Muscle of leg (tissue), 3 donors: ENCODE measurements at regions not wholly inside any gene's neighbourhood (a gene's known extent, or its start where the extent isn't known, plus 50 kb on each side); places are given as distances from the start of the nearest gene placed in this dataset.

Experiments used
- DNase-seq: peaks from one replicate; pipeline ENCODE4 v3.0.0; 2013
- H3K27ac ChIP-seq: one replicate; pipeline ENCODE4 v1.5.1; 2013; ENCODE audit warnings: mild to moderate bottlenecking, low read length, control low read depth
- H3K27me3 ChIP-seq: one replicate; pipeline ENCODE4 v1.6.1; 2013; ENCODE audit warnings: low read length; ENCODE audit not compliant: control insufficient read depth, insufficient read depth
- H3K36me3 ChIP-seq: one replicate; pipeline ENCODE4 v1.6.1; 2013; ENCODE audit warnings: low read length; ENCODE audit not compliant: control insufficient read depth, insufficient read depth
- H3K4me1 ChIP-seq: one replicate; pipeline ENCODE4 v1.6.1; 2013; ENCODE audit warnings: low read length; ENCODE audit not compliant: control insufficient read depth, insufficient read depth
- H3K4me3 ChIP-seq: one replicate; pipeline ENCODE4 v1.5.1; 2013; ENCODE audit warnings: low read length, control low read depth
- H3K9me3 ChIP-seq: replicated peaks from 2 replicates; pipeline ENCODE4 v1.6.1; 2013; ENCODE audit warnings: low read depth, low read length; ENCODE audit not compliant: control insufficient read depth
- WGBS: methylation state at CpG from one replicate; pipeline ENCODE4 v1.1.5; 2013; ENCODE audit warnings: missing lambda C conversion rate; ENCODE audit not compliant: insufficient coverage; 5-methylcytosine and 5-hydroxymethylcytosine counted together

GRCh38 chr18:73552171-73552570, 595.5 kb downstream of the FBXO15 start:
- Histone ChIP-seq H3K36me3 (no peaks in the 10 kb centered on the region), H3K27me3 (no peaks in the 10 kb centered on the region), H3K4me3 (no peak overlapping the region), H3K27ac (no peak overlapping the region), H3K9me3 (no peaks in the 10 kb centered on the region), H3K4me1 (no peaks in the 10 kb centered on the region)
- DNase-seq = no peak
- no CpG with 5 or more reads among the region's 5 CpGs for WGBS

- Histone ChIP-seq H3K9me3 (no peaks in the 10 kb centered on the region), H3K36me3 (no peaks in the 10 kb centered on the region), H3K27me3 (no peaks in the 10 kb centered on the region), H3K27ac (no peak overlapping the region), H3K4me1 (no peaks in the 10 kb centered on the region), H3K4me3 (no peak overlapping the region)
- WGBS = no CpG with 5 or more reads among the region's 3 CpGs
- DNase-seq = no peak
Observed at GRCh38 chr18:73551211-73551610, 596.4 kb downstream of the FBXO15 start.

GRCh38 chr18:73549236-73549635, 598.4 kb downstream of the FBXO15 start:
- no peaks in the 10 kb centered on the region for H3K4me1 ChIP-seq
- H3K27me3 ChIP-seq = no peaks in the 10 kb centered on the region
- H3K36me3 ChIP-seq = no peaks in the 10 kb centered on the region
- H3K9me3 ChIP-seq = no peaks in the 10 kb centered on the region
- 48% methylated on average over 5 of the region's 5 CpGs for WGBS
- no peak overlapping the region for H3K27ac ChIP-seq
- no peak overlapping the region for H3K4me3 ChIP-seq
- peak; percentile 2 for DNase-seq

- no peaks in the 10 kb centered on the region for H3K36me3 ChIP-seq
- DNase-seq = no peak
- H3K4me1 ChIP-seq = no peaks in the 10 kb centered on the region
- H3K27me3 ChIP-seq = no peaks in the 10 kb centered on the region
- no peaks in the 10 kb centered on the region for H3K9me3 ChIP-seq
- no peak overlapping the region for H3K4me3 ChIP-seq
- no peak overlapping the region for H3K27ac ChIP-seq
- 57% methylated on average over 1 of the region's 1 CpG for WGBS
Observed at GRCh38 chr18:73545472-73545871, 602.2 kb downstream of the FBXO15 start.

GRCh38 chr18:73544617-73545016, 603.0 kb downstream of the FBXO15 start:
- no peaks in the 10 kb centered on the region for H3K27me3 ChIP-seq
- no peak overlapping the region for H3K27ac ChIP-seq
- no peaks in the 10 kb centered on the region for H3K4me1 ChIP-seq
- H3K4me3 ChIP-seq = no peak overlapping the region
- DNase-seq = no peak
- H3K36me3 ChIP-seq = no peaks in the 10 kb centered on the region
- no peaks in the 10 kb centered on the region for H3K9me3 ChIP-seq
- no CpG with 5 or more reads among the region's 2 CpGs for whole genome bisulfite sequencing

GRCh38 chr18:73544032-73544431, 603.6 kb downstream of the FBXO15 start:
- no CpG with 5 or more reads among the region's 1 CpG for WGBS
- Histone ChIP-seq H3K4me3 (no peak overlapping the region), H3K4me1 (no peaks in the 10 kb centered on the region), H3K27ac (no peak overlapping the region), H3K27me3 (no peaks in the 10 kb centered on the region), H3K9me3 (no peaks in the 10 kb centered on the region), H3K36me3 (no peaks in the 10 kb centered on the region)
- no peak for DNase-seq

- Histone ChIP-seq H3K36me3 (no peaks in the 10 kb centered on the region), H3K4me1 (no peaks in the 10 kb centered on the region), H3K9me3 (no peaks in the 10 kb centered on the region), H3K27ac (no peak overlapping the region), H3K27me3 (no peaks in the 10 kb centered on the region), H3K4me3 (no peak overlapping the region)
- no CpG with 5 or more reads among the region's 1 CpG for WGBS
- DNase-seq = no peak
Observed at GRCh38 chr18:73535990-73536389, 611.6 kb downstream of the FBXO15 start.

GRCh38 chr18:73535189-73535588, 612.4 kb downstream of the FBXO15 start:
- WGBS = 82% methylated on average over 4 of the region's 6 CpGs
- Histone ChIP-seq H3K36me3 (no peaks in the 10 kb centered on the region), H3K27ac (no peak overlapping the region), H3K4me1 (no peaks in the 10 kb centered on the region), H3K4me3 (no peak overlapping the region), H3K27me3 (no peaks in the 10 kb centered on the region), H3K9me3 (no peaks in the 10 kb centered on the region)
- no peak for DNase-seq

GRCh38 chr18:73531601-73532000, 616.0 kb downstream of the FBXO15 start:
- H3K4me1 ChIP-seq = no peaks in the 10 kb centered on the region
- WGBS = 100% methylated on average over 1 of the region's 3 CpGs

GRCh38 chr18:73528066-73528465, 619.6 kb downstream of the FBXO15 start:
- Histone ChIP-seq H3K4me1 (no peaks in the 10 kb centered on the region), H3K9me3 (no peaks in the 10 kb centered on the region), H3K27me3 (no peaks in the 10 kb centered on the region), H3K36me3 (no peaks in the 10 kb centered on the region), H3K4me3 (no peak overlapping the region), H3K27ac (no peak overlapping the region)
- DNase-seq = no peak
- 72% methylated on average over 6 of the region's 7 CpGs for WGBS

More at GRCh38 chr18:73531601-73532000, 616.0 kb downstream of the FBXO15 start:
- Histone ChIP-seq H3K4me3 (no peak overlapping the region), H3K36me3 (no peaks in the 10 kb centered on the region), H3K27ac (no peak overlapping the region), H3K27me3 (no peaks in the 10 kb centered on the region), H3K9me3 (no peaks in the 10 kb centered on the region)
- no peak for DNase-seq

GRCh38 chr18:73520229-73520628, 627.4 kb downstream of the FBXO15 start:
- WGBS = 61% methylated on average over 4 of the region's 5 CpGs
- Histone ChIP-seq H3K27me3 (no peaks in the 10 kb centered on the region), H3K36me3 (no peaks in the 10 kb centered on the region), H3K27ac (no peak overlapping the region), H3K4me3 (no peak overlapping the region), H3K4me1 (no peaks in the 10 kb centered on the region), H3K9me3 (no peaks in the 10 kb centered on the region)
- no peak for DNase-seq
